ENCODE measurements at regions not wholly inside any gene's neighbourhood (a gene's known extent, or its start where the extent isn't known, plus 50 kb on each side); places are given as distances from the start of the nearest gene placed in this dataset.
"Not testable (repeated sequence)": the region's sequence is repeated elsewhere in the genome, so short reads cannot be mapped to it uniquely, and the experiment has no call there.

DNA sequence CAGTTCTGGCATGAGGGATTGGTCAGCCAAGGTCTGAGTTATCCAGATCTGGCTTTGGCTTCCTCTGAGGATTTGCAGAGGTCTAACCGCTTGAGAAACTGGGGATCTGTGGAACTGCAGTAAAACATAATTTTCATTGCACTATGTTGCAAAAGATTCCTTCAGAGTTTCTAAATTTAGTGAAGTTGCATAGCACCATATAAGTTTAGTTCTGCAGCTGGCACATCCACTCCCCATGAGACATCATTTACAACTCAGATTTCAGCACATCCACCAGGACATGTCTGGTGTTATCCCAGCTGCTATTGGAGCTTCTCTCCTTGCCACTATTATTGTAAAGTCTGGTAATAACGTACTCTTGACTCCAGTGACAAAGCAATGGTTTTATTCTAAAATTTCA is 181.5 kb downstream of the CWF19L2 start:
- peaks cover 20% of the 10 kb centered on the region for H3K9me3 Mint-ChIP-seq
- no peak overlapping the region for H3K4me3 Mint-ChIP-seq
- intact Hi-C loops (cut with micrococcal nuclease) = no loop called here
- H3K36me3 Mint-ChIP-seq (ENCODE audit: low read depth) = no peaks in the 10 kb centered on the region
- no peak for DNase-seq
- CTCF ChIA-PET = no interaction called here
- no peaks in the 10 kb centered on the region for H3K4me1 Mint-ChIP-seq (ENCODE audit: low read depth)
- H3K27me3 Mint-ChIP-seq (ENCODE audit: low read depth) = no peaks in the 10 kb centered on the region
- no peak overlapping the region for H3K27ac Mint-ChIP-seq

GRCh38 chr11:107275632-107276031 is 182.0 kb downstream of the CWF19L2 start:
- CTCF ChIA-PET = no interaction called here
- DNase-seq = no peak
- H3K36me3 Mint-ChIP-seq (ENCODE audit: low read depth) = no peaks in the 10 kb centered on the region
- intact Hi-C loops (cut with micrococcal nuclease) = no loop called here
- no peak overlapping the region for H3K4me3 Mint-ChIP-seq
- peaks cover 20% of the 10 kb centered on the region for H3K9me3 Mint-ChIP-seq
- no peak overlapping the region for H3K27ac Mint-ChIP-seq
- H3K27me3 Mint-ChIP-seq (ENCODE audit: low read depth) = no peaks in the 10 kb centered on the region
- H3K4me1 Mint-ChIP-seq (ENCODE audit: low read depth) = no peaks in the 10 kb centered on the region

DNA sequence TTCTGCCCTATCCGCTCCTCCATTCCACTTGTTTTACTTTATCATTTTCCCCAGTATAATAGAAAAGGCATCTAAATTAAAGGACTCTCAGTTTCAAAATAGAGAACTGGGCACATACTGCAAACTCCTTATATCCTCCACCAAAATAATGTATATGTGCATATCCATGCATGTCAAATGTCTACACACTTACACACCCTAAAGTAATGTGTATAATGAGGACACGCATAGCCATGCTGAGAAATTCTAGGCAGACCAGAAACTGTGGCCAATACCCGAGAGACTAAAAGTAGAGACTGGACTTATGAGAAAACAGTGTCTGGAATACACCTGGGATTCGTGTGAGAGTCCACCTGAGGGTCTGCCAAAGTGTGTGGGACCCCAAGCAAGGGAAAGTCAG is 183.5 kb downstream of the CWF19L2 start:
- Mint-ChIP-seq H3K9me3 (peaks cover 15% of the 10 kb centered on the region), H3K36me3 (ENCODE audit: low read depth) (no peaks in the 10 kb centered on the region), H3K4me3 (no peak overlapping the region), H3K4me1 (ENCODE audit: low read depth) (no peaks in the 10 kb centered on the region), H3K27me3 (ENCODE audit: low read depth) (no peaks in the 10 kb centered on the region), H3K27ac (no peak overlapping the region)
- CTCF ChIA-PET = no interaction called here
- intact Hi-C loops (cut with micrococcal nuclease) = no loop called here
- DNase-seq = no peak

DNA sequence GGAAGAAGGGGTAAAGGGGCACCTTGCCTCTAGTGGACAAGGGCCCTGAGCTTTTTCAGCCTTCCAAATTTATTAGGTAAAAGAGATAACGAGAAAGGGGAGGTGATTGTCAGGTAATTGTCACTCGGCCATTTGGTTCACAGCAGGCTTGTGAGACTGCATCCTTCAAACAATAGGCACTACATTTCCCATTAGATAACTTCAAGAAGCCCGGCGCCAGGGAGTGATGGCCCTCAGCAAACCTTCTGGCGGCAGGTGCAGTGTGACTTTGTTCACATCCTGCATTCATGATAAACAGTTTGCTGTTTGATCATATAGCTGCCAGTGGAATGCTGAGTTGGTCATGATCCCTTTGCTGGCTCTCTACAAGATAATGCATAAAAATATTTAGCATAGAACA is 185.1 kb downstream of the CWF19L2 start:
- Mint-ChIP-seq H3K36me3 (ENCODE audit: low read depth) (no peaks in the 10 kb centered on the region), H3K27ac (no peak overlapping the region), H3K27me3 (ENCODE audit: low read depth) (no peaks in the 10 kb centered on the region), H3K4me3 (no peak overlapping the region), H3K9me3 (peaks cover 3% of the 10 kb centered on the region), H3K4me1 (ENCODE audit: low read depth) (no peaks in the 10 kb centered on the region)
- no peak for DNase-seq
- intact Hi-C loops (cut with micrococcal nuclease) = no loop called here
- CTCF ChIA-PET = no interaction called here

DNA sequence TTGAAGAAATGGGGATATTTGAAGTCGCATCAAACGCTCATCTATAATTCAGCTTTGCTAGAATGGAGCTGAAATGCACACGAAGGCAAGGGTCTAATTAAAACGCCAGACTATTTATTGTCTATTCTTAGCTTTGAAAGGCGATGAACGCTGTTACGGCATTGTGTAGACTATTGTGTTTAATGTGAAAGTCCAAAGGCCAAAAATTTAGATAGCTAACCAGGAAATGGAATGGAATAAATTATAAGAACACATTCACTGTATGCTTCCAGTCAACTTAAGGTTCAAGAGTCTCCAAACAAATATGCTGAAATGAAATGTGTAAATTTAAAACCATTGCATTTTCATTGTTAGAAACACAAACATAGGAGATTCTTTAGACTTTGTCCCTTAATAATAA is 186.2 kb downstream of the CWF19L2 start:
- intact Hi-C loops (cut with micrococcal nuclease) = no loop called here
- Mint-ChIP-seq H3K27me3 (ENCODE audit: low read depth) (no peaks in the 10 kb centered on the region), H3K27ac (no peak overlapping the region), H3K9me3 (no peaks in the 10 kb centered on the region), H3K4me1 (ENCODE audit: low read depth) (no peaks in the 10 kb centered on the region), H3K4me3 (no peak overlapping the region), H3K36me3 (ENCODE audit: low read depth) (peaks cover under 1% of the 10 kb centered on the region)
- no peak for DNase-seq
- CTCF ChIA-PET = no interaction called here

DNA sequence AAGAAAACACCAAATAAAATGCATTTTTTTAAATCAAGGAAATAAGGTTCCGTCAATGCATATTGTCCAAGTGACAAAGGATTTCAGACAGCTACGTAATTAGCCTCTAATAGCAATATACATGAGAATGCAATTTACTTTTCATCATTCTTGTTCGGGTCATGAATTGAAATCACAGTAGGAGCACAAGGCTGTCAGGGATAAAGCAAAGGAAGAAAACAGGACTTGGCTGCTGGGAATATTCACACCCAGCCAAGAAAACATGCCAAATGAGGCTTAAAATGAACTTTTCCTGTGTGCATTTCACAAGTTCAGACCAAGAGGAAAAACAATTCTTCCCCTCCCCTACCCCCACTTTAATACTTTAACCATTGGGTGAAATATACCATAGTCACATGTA is 188.6 kb downstream of the CWF19L2 start:
- H3K36me3 Mint-ChIP-seq (ENCODE audit: low read depth) = peaks cover 2% of the 10 kb centered on the region
- CTCF ChIA-PET = no interaction called here
- no peak overlapping the region for H3K4me3 Mint-ChIP-seq
- intact Hi-C loops (cut with micrococcal nuclease) = no loop called here
- no peak overlapping the region for H3K27ac Mint-ChIP-seq
- H3K27me3 Mint-ChIP-seq (ENCODE audit: low read depth) = no peaks in the 10 kb centered on the region
- H3K4me1 Mint-ChIP-seq (ENCODE audit: low read depth) = no peaks in the 10 kb centered on the region
- H3K9me3 Mint-ChIP-seq = no peaks in the 10 kb centered on the region
- DNase-seq = no peak

DNA sequence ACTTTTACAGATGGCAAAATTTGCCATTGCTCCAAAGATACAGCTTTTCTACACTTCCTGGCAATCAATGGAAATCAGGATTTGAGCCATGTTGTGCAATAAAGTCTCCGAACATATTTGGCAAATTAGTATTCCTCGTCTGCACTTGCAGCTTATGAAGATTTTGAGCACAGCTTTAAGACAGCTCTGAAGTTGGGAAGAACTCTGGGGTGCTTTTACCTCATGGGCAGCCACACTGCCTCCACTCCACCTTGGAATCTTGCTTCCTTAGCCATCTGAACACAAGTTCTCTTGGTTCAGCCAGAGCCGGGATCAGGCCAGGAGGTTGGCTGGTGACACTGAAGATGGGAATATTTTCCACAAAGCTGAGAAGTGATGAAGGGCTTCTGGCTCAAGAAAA is 191.2 kb downstream of the CWF19L2 start:
- Mint-ChIP-seq H3K36me3 (ENCODE audit: low read depth) (peaks cover 2% of the 10 kb centered on the region), H3K4me1 (ENCODE audit: low read depth) (no peaks in the 10 kb centered on the region), H3K27me3 (ENCODE audit: low read depth) (no peaks in the 10 kb centered on the region), H3K27ac (no peak overlapping the region), H3K9me3 (no peaks in the 10 kb centered on the region), H3K4me3 (no peak overlapping the region)
- DNase-seq = no peak
- intact Hi-C loops (cut with micrococcal nuclease) = no loop called here
- CTCF ChIA-PET = no interaction called here

GRCh38 chr11:107265591-107266121 is 192.0 kb downstream of the CWF19L2 start:
- CTCF ChIA-PET = no interaction called here
- Mint-ChIP-seq H3K27me3 (ENCODE audit: low read depth) (no peaks in the 10 kb centered on the region), H3K36me3 (ENCODE audit: low read depth) (peaks cover 2% of the 10 kb centered on the region), H3K9me3 (no peaks in the 10 kb centered on the region), H3K27ac (no peak overlapping the region), H3K4me3 (no peak overlapping the region), H3K4me1 (ENCODE audit: low read depth) (no peaks in the 10 kb centered on the region)
- no peak for DNase-seq
- intact Hi-C loops (cut with micrococcal nuclease) = no loop called here

GRCh38 chr11:107263844-107264563 is 193.6 kb downstream of the CWF19L2 start:
- Mint-ChIP-seq H3K27ac (no peak overlapping the region), H3K4me1 (ENCODE audit: low read depth) (no peaks in the 10 kb centered on the region), H3K9me3 (no peaks in the 10 kb centered on the region), H3K27me3 (ENCODE audit: low read depth) (no peaks in the 10 kb centered on the region), H3K36me3 (ENCODE audit: low read depth) (peaks cover 2% of the 10 kb centered on the region), H3K4me3 (no peak overlapping the region)
- CTCF ChIA-PET = no interaction called here
- intact Hi-C loops (cut with micrococcal nuclease) = no loop called here
- no peak for DNase-seq

DNA sequence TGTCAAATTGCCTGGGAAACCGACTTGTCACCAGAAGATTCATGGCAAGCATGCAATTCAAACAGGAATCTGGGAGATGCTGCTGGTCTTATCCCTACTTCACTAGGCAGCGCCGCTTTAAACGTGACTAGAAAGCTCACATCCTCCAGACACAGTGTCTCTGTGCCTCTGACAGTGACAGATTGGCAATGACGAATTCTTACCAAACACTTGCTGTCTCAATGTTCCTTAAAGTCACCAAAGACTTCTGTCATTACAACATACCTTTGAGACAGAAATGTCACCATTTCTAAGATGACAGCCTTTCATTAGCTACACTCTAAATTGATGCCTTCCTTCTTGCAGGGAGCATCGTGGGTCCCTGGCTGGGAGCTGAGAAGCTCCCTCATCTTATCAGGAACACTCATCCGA is 197.8 kb downstream of the CWF19L2 start:
- Mint-ChIP-seq H3K9me3 (no peaks in the 10 kb centered on the region), H3K27ac (no peak overlapping the region), H3K4me3 (no peak overlapping the region), H3K4me1 (ENCODE audit: low read depth) (no peaks in the 10 kb centered on the region), H3K36me3 (ENCODE audit: low read depth) (no peaks in the 10 kb centered on the region), H3K27me3 (ENCODE audit: low read depth) (peaks cover 6% of the 10 kb centered on the region)
- DNase-seq = no peak
- intact Hi-C loops (cut with micrococcal nuclease) = no loop called here
- CTCF ChIA-PET = no interaction called here

DNA sequence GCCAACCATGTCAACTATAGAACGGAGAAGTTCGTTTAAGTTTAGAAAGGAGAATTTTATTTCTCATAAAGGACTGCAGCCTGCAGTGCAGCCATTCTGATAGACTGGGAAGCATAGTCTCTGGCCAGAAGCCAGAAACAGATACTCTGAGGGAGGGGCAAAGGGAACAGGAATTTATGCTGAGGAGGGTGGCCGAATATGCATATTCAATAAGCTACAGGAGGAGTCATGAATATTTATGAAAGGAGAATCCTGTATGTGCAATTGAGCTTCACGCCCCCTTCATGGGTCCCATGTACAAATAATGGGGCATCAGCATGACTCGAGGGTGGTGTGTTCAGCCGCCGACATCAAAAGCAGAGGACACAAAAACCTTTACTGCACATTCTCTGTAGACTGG is 199.9 kb downstream of the CWF19L2 start:
- intact Hi-C loops (cut with micrococcal nuclease) = no loop called here
- no peaks in the 10 kb centered on the region for H3K9me3 Mint-ChIP-seq
- DNase-seq = no peak
- H3K27me3 Mint-ChIP-seq (ENCODE audit: low read depth) = peaks cover 6% of the 10 kb centered on the region
- H3K36me3 Mint-ChIP-seq (ENCODE audit: low read depth) = no peaks in the 10 kb centered on the region
- CTCF ChIA-PET = interaction anchor here (0.6 kb wide), 1 partner anchor 142 kb away, joined by 3 read pairs; no protein-coding TSS in a partner anchor
- H3K4me3 Mint-ChIP-seq = no peak overlapping the region
- no peak overlapping the region for H3K27ac Mint-ChIP-seq
- no peaks in the 10 kb centered on the region for H3K4me1 Mint-ChIP-seq (ENCODE audit: low read depth)

- H3K4me1 Mint-ChIP-seq (ENCODE audit: low read depth); H3K36me3 Mint-ChIP-seq (ENCODE audit: low read depth); CTCF ChIA-PET; H3K4me3 Mint-ChIP-seq; H3K9me3 Mint-ChIP-seq; intact Hi-C loops (cut with micrococcal nuclease); DNase-seq; H3K27me3 Mint-ChIP-seq (ENCODE audit: low read depth); H3K27ac Mint-ChIP-seq: not testable (repeated sequence)
Measured at GRCh38 chr11:107253661-107254060, 204.0 kb downstream of the CWF19L2 start.

DNA sequence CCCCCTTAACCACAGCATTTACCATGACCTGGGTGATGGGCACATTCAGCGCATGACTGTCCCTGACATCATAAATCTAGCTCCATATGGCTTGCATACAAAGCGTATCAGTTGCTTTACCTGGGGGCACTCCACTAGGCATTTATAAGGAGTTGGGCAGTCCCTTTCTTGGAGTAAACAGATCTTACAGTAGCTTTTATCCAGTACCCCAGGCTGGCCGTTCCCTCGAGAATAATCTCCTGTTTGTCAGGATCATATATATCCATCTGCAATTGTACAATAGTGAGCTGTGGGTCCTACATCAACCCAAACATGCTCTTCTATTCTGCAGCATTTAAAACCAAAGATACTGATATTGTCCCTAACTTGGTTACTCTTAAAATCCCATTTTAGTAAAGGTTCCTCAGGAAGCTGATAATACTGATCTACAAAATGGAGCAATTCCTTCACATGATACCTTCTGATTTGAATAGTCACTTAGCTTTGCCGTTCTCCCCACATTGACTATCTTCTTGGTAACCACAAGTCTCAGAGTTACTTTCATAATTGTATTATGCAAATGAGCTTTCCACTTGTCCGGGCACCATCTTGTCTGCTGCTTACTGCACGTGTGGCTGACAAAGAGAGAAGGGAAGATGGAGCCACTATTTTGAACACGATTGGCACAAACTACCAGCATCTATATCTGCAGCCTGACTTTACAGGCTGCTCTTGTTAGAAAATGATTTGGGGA is 205.0 kb downstream of the CWF19L2 start:
- no peak overlapping the region for H3K4me3 Mint-ChIP-seq

More for the DNA sequence above, 205.0 kb downstream of the CWF19L2 start:
- H3K9me3 Mint-ChIP-seq = no peaks in the 10 kb centered on the region
- H3K4me1 Mint-ChIP-seq (ENCODE audit: low read depth) = no peaks in the 10 kb centered on the region
- CTCF ChIA-PET = no interaction called here
- peaks cover 5% of the 10 kb centered on the region for H3K27me3 Mint-ChIP-seq (ENCODE audit: low read depth)
- no peak for DNase-seq
- no peak overlapping the region for H3K27ac Mint-ChIP-seq
- no peaks in the 10 kb centered on the region for H3K36me3 Mint-ChIP-seq (ENCODE audit: low read depth)
- intact Hi-C loops (cut with micrococcal nuclease) = no loop called here

All from activated naive CD4-positive, alpha-beta T cell treated with anti-CD3 and anti-CD28 coated beads for 36 hours (primary cell).